ENCODE measurements at regions not wholly inside any gene's neighbourhood (a gene's known extent, or its start where the extent isn't known, plus 50 kb on each side); places are given as distances from the start of the nearest gene placed in this dataset.
A peak's percentile ranks its signal among the peaks of the same experiment; 100 is the strongest.

- no peak for DNase-seq (ENCODE audit: low spot score)
- Histone ChIP-seq H3K36me3 (no peaks in the 10 kb centered on the region), H3K4me1 (ENCODE audit: control insufficient read depth in 1 of 2, low read depth in 2 of 2) (peaks cover 0 to 18% of the 10 kb centered on the region in 2 donors), H3K27ac (no peak overlapping the region), H3K27me3 (replicated peaks; ENCODE audit: insufficient read depth) (no peaks in the 10 kb centered on the region), H3K4me3 (peak overlapping the region; percentile 61), H3K9me3 (no peaks in the 10 kb centered on the region)
- ATAC-seq (ENCODE audit: insufficient number of reproducible peaks, low FRiP score, low read depth), result no peak
- TF ChIP-seq CTCF (IDR thresholded peaks at IDR 0.05), result no peak
Measured at GRCh38 chr6:85114581-85114935, 335.3 kb upstream of the NT5E start.

- no peaks in the 10 kb centered on the region for H3K27me3 ChIP-seq (replicated peaks; ENCODE audit: insufficient read depth)
- no peaks in the 10 kb centered on the region for H3K36me3 ChIP-seq
- ATAC-seq (ENCODE audit: insufficient number of reproducible peaks, low FRiP score, low read depth) (no peak), DNase-seq (ENCODE audit: low spot score) (no peak)
- H3K4me1 ChIP-seq (ENCODE audit: control insufficient read depth in 1 of 2, low read depth in 2 of 2), result peaks cover 0 to 18% of the 10 kb centered on the region in 2 donors
- no peak overlapping the region for H3K27ac ChIP-seq
- no peak for TF ChIP-seq CTCF (IDR thresholded peaks at IDR 0.05)
- peak overlapping the region; percentile 61 for H3K4me3 ChIP-seq
- no peaks in the 10 kb centered on the region for H3K9me3 ChIP-seq
Measured at GRCh38 chr6:85113934-85114580, 335.8 kb upstream of the NT5E start.

GRCh38 chr6:85112540-85112939, 337.3 kb upstream of the NT5E start:
- no peak overlapping the region for H3K27ac ChIP-seq
- H3K36me3 ChIP-seq, result no peaks in the 10 kb centered on the region
- no peak for DNase-seq (ENCODE audit: low spot score)
- ATAC-seq (ENCODE audit: insufficient number of reproducible peaks, low FRiP score, low read depth), result no peak
- H3K9me3 ChIP-seq, result no peaks in the 10 kb centered on the region
- no peak for TF ChIP-seq CTCF (IDR thresholded peaks at IDR 0.05)
- peaks cover 0 to 18% of the 10 kb centered on the region in 2 donors for H3K4me1 ChIP-seq (ENCODE audit: control insufficient read depth in 1 of 2, low read depth in 2 of 2)
- no peaks in the 10 kb centered on the region for H3K27me3 ChIP-seq (replicated peaks; ENCODE audit: insufficient read depth)
- H3K4me3 ChIP-seq, result no peak overlapping the region

DNA sequence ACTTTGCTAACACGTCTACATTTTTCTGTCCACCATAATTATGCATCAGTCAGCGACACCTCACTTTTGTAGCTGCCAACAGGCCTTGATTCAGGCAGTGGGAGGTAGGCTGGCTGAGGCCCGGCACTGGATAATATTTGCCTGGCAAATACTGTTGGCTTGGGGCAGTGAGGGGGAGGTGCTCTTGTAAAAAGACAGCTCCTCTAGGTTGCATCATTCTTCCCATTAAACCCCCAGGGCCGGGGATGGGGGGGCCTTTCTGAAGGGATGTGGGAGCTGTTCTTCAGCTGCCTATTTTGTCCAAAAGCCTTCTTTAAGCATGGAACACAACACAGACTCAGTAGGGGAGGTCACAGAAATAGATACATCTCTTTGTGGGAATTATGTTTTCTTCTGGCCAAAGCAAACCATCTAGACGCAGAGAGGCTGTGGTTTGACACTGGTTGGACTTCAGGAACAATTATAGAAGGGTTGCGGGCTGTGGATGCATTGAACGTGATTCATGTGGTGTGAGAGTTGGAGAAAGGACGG, 338.3 kb upstream of the NT5E start:
- Histone ChIP-seq H3K4me1 (ENCODE audit: control insufficient read depth in 1 of 2, low read depth in 2 of 2) (peaks cover 0 to 18% of the 10 kb centered on the region in 2 donors), H3K27ac (no peak overlapping the region), H3K9me3 (no peaks in the 10 kb centered on the region), H3K36me3 (no peaks in the 10 kb centered on the region), H3K4me3 (no peak overlapping the region), H3K27me3 (replicated peaks; ENCODE audit: insufficient read depth) (no peaks in the 10 kb centered on the region)
- DNase-seq (ENCODE audit: low spot score), result no peak
- no peak for ATAC-seq (ENCODE audit: insufficient number of reproducible peaks, low FRiP score, low read depth)
- no peak for TF ChIP-seq CTCF (IDR thresholded peaks at IDR 0.05)

DNA sequence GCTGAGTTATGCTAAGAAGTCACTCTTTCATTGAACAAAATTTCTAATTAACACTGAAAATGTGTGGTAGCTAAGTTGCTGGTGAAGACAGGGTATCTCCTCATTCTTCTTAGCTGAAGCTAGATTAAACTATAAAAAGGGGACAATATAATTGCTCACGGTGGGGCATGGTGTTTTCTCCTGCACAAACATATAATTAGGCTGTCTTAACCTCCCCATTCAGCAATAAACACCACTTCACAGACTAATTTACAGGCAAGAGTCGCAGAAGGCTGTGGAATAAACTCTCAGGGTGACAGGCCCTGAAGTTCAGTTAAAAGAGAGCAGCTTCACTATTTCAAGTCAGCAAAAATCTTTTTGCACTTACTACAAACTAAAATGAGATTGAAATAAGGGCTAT, 338.9 kb upstream of the NT5E start:
- ATAC-seq (ENCODE audit: insufficient number of reproducible peaks, low FRiP score, low read depth), result no peak
- Histone ChIP-seq H3K4me1 (ENCODE audit: control insufficient read depth in 1 of 2, low read depth in 2 of 2) (peaks cover 0 to 15% of the 10 kb centered on the region in 2 donors), H3K9me3 (no peaks in the 10 kb centered on the region), H3K36me3 (no peaks in the 10 kb centered on the region), H3K27ac (no peak overlapping the region), H3K27me3 (replicated peaks; ENCODE audit: insufficient read depth) (no peaks in the 10 kb centered on the region), H3K4me3 (no peak overlapping the region)
- TF ChIP-seq CTCF (IDR thresholded peaks at IDR 0.05), result no peak
- no peak for DNase-seq (ENCODE audit: low spot score)

Data from thoracic aorta (tissue), 2 donors.